GM21367 (cell line): ENCODE measurements at regions not wholly inside any gene's neighbourhood (a gene's known extent, or its start where the extent isn't known, plus 50 kb on each side); places are given as distances from the start of the nearest gene placed in this dataset.

ENCODE experiments used
- ATAC-seq: cut with Tn5 transposase; IDR thresholded peaks from one replicate; pipeline ENCODE4 v1.9.1; 2021; ENCODE audit not compliant: unreplicated experiment

- no peak for ATAC-seq
Observed at GRCh38 chr5:4180703-4181102, 585.1 kb downstream of the IRX1 start.

- ATAC-seq, result no peak
Observed at GRCh38 chr5:4182144-4182543, 586.5 kb downstream of the IRX1 start.

GRCh38 chr5:4185127-4185526, 589.5 kb downstream of the IRX1 start:
- ATAC-seq, result no peak

GRCh38 chr5:4188704-4189103, 593.1 kb downstream of the IRX1 start:
- ATAC-seq, result no peak

DNA sequence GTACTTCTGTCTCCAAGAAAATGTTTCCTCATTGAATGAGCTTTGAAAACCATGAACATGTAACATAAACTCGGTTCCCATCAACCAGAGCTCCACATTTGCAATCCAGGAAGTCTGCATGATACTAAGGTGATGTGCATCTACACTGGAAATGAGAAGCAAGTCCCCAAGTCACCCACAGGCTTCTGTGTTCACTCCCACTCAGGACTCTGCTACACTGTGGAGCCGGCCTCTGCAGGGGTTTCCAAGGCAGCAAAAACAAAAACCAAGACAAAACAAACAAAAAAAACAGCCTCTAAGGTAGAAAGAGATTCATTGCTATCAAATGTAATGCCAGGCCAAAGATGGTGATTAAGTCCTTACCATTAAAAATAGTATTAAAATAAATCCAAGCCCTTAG, 593.7 kb downstream of the IRX1 start:
- ATAC-seq, result no peak

DNA sequence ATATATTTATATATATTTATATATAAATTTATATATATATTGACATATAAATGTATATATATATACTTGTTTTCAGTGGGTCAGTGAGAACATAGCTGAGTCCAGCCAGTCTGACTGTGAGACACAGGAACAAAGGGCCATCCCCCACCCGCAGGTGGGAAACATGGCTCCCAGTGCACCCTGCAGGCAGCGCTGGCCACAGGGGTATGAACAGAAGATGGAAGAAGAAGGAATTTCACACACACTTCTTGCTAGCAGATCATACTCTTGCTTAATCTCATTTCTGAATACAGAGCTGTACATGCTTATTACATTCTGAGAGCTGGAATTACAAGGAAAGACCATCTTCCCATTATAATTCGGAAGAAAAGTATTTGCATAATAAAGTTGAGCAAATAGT, 595.4 kb downstream of the IRX1 start:
- ATAC-seq, result no peak

- no peak for ATAC-seq
Observed at GRCh38 chr5:4191703-4192102, 596.1 kb downstream of the IRX1 start.

DNA sequence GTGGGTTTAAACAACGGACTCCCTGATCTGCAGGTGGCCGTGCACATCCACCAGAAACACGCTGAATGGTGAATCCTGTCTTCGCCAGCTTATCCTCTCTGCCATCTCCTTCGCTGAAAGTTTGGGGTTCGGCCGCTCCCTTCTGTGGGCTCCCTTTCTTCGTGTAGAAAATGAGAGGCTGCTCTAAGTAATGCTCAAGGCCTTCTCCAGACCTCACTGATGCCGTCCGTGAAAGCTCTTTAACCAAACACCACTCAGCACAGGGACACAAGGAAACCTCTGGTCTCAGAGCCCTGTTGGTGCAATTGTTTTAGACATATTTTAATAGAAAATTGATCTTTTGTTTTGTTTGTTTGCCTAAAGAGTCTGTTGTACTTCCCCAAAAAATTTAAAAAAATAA, 596.5 kb downstream of the IRX1 start:
- ATAC-seq, result no peak

DNA sequence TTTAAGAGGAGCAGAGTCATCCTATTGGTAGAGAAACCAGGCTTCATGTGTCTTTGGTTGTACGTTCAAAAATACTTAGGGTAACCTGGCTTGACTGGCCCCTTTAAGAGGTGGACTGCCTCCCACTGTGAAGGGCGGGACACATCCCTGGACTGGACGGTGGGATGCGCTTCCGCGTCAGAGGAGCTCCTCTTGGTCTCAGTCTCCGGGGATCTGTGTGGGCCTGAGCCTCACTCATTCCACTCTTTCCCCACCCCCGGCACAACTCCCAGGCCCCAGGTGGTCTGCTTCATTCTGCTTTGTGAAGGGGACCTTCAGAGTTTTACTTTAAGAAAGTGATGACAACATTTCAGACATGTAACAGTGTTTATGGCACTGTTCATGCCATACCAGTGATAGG, 601.1 kb downstream of the IRX1 start:
- ATAC-seq, result no peak

DNA sequence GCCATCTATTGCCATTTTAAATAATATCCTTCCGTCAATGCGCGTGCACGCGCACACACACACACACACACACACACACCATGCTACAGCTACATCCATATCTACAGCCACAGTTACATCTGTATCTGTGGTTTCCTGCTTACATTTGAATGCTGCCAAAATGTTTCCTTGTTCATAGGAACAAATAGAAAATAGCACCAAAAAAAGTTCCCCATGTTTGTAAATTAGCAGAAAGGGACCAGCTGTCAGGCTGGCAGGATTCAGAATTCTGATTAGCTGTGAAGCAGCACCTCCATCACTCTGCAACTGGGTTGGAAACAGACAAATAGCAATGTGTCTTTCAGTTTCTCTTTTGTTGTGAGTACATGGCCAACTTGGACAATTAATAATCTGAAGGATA, 601.5 kb downstream of the IRX1 start:
- ATAC-seq, result no peak

DNA sequence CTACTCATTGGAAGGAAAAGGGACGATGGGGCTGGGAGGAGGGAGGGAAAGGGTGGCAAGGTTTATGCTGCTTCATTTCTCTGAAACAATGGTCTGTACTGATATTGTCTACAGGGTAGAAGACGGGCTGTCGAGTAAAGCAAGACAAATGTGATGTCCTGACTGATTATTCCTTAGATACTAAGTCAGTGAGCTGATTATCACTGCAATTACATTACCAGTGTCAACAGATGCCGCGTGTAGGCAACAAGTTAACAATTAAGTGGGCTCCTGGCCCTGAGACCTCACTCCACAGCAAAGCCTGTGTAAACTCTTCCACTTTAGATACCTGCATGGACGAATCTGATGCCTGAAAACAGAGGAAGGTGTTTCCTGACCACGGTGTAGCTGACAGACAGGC, 602.8 kb downstream of the IRX1 start:
- no peak for ATAC-seq

GRCh38 chr5:4199049-4199841, 603.6 kb downstream of the IRX1 start:
- ATAC-seq, result no peak

DNA sequence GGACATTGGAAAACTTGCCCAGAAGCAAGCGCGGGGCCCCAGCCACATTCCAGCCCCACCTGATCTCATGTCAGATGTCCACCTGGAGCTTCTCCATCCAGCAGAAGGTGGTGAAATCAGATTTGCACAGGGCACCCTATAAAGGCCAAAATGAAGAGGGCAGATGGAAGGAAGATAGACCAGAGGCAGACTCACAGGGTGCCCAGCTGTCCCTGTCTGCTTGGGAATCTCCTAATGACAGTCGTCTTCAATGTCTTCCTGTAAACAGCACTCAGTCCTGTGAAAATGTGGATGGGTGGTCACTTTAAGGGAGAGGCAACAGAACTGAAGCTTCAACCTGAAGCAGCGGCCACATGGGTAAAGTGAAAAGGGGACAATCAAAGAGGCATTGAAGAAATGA, 607.5 kb downstream of the IRX1 start:
- no peak for ATAC-seq

DNA sequence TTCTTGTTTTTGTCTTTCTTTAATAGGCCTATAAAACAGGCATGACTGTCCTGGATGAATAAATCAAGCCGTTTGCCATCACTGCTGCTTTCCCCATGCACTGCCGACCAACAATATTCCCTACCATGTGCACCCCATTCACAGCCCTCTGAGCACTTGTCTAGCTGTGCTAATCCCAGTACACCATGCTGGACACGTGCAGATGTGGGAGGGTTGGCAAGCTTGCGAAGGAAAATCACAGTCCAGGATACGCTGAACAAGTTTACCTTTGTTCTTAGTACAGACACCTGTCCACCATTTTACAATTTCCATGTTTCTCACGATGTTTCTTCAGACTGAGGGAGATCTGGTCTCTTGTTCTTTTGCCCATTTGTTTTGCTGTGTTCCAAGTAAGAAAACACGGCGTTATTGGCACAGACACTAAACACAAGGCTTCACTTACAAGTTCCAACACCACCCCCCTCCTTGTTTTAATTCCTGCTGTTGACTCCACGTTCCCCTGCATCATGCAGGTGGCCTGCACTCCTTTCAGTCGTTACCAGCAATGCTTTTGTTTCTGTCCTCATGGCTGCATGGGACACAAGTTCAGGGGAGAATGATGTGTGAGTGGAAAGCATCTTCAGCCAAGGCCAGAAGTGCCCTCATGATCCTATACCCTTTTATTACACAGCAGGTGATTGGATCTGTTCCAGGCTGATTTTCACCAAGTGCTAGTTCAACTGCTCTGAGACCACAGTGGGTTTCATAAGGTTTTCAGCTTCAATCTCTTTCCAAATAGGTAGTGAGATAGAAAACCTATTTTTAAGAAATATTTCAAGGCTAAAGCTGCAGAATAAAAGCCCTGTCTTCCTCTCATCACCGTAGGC, 608.9 kb downstream of the IRX1 start:
- no peak for ATAC-seq

DNA sequence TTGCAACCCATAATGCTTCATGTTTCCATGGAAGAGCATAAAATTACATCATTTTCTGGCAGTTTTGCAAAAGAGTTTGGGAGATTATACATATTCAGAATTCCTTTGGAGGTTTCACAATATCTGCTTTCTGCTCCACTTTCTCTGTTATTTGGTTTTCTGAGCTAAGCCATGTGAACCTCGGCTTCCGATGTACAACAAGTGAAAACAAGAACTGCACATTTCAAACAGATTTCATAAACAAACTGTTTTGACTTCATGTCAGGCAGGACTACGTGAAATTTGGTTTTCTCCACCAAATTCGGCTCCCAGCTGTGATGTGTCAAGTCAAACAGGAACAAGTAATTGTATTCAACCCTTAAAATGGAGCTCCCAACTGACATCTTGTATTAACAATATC, 609.8 kb downstream of the IRX1 start:
- ATAC-seq, result no peak

DNA sequence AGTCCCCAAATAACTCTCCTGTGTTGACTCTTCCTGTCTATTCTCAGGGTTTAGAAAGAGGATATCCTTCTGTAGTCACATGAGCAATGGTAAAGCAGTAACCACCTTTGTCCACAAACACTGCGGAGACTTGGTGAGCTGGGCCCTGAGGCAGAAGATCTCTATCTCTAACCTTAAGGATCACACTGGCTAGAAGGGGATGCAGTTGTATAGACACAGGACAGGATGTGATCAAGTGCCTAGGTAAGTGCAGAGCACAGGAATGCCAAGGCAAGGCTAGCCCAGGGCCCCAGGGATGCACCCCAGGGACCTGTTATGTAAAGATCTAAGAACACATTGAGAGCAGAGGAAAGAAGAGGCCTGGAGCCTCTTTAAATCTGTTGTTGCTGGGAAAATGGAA, 610.5 kb downstream of the IRX1 start:
- ATAC-seq, result no peak

GRCh38 chr5:4207486-4207885, 611.9 kb downstream of the IRX1 start:
- no peak for ATAC-seq

DNA sequence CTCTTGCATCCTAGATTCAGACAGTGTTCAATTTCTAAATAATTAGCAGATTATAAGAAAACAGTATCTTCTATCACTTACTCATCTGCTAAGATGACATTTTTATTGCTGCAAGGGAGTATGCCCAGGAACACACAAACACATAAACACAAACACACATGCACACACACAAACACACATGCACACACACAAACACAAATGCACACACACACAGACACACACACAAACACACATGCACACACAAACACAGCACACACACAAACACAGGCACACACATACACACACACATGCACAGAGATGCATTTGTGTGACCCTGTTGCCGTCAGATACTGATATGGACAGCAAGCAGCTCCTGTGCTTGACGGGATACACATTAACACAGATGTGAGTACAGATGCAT, 612.9 kb downstream of the IRX1 start:
- ATAC-seq, result no peak

- no peak for ATAC-seq
Observed at GRCh38 chr5:4208996-4209395, 613.4 kb downstream of the IRX1 start.

GRCh38 chr5:4212071-4212739, 616.6 kb downstream of the IRX1 start:
- no peak for ATAC-seq

- ATAC-seq, result no peak
Observed at GRCh38 chr5:4212981-4213819, 617.6 kb downstream of the IRX1 start.
